Mesenchymal stem cell (in vitro differentiated cells and primary cell): ENCODE measurements at regions not wholly inside any gene's neighbourhood (a gene's known extent, or its start where the extent isn't known, plus 50 kb on each side); places are given as distances from the start of the nearest gene placed in this dataset.

Experiments used
- DNase-seq: peaks from one replicate; pipeline ENCODE4 v3.0.0-alpha.2; 2013
- H2AFZ ChIP-seq: one replicate; pipeline ENCODE4 v1.6.1; 2013; ENCODE audit warnings: low read depth, mild to moderate bottlenecking, control low read depth, inconsistent platforms, low read length, moderate library complexity
- H2AK5ac ChIP-seq: 2 replicates; pipeline ENCODE4 v1.6.1; 2013; ENCODE audit warnings: low read length, moderate library complexity, mild to moderate bottlenecking, inconsistent platforms; ENCODE audit not compliant: severe bottlenecking
- H2BK120ac ChIP-seq: one replicate; pipeline ENCODE4 v1.6.1; 2013; ENCODE audit warnings: low read depth, mild to moderate bottlenecking, inconsistent platforms, low read length, moderate library complexity
- H2BK12ac ChIP-seq, 2 experiments: one replicate each; pipeline ENCODE4 v1.6.1; 2013; ENCODE audit warnings: inconsistent platforms in 2 of 2, low read length in 2 of 2, mild to moderate bottlenecking in 2 of 2, moderate library complexity in 2 of 2, control low read depth in 1 of 2
- H2BK15ac ChIP-seq: one replicate; pipeline ENCODE4 v1.6.1; 2013; ENCODE audit warnings: mild to moderate bottlenecking, low read depth, inconsistent platforms; ENCODE audit not compliant: poor library complexity, severe bottlenecking
- H2BK5ac ChIP-seq: 2 replicates; pipeline ENCODE4 v1.6.1; 2013; ENCODE audit warnings: low read depth, mild to moderate bottlenecking, low read length, control low read depth, inconsistent platforms; ENCODE audit not compliant: poor library complexity, severe bottlenecking
- H3K14ac ChIP-seq, 2 experiments: one replicate each; pipeline ENCODE4 v1.6.1; 2013; ENCODE audit warnings: inconsistent platforms in 2 of 2, low read length in 2 of 2, control low read depth in 1 of 2, mild to moderate bottlenecking in 1 of 2, moderate library complexity in 1 of 2
- H3K18ac ChIP-seq, 2 experiments: one replicate each; pipeline ENCODE4 v1.6.1; 2013; ENCODE audit warnings: inconsistent platforms in 2 of 2, low read length in 2 of 2, control low read depth in 1 of 2, low read depth in 1 of 2, mild to moderate bottlenecking in 1 of 2
- H3K23ac ChIP-seq, 2 experiments: one replicate each; pipeline ENCODE4 v1.6.1; 2013; ENCODE audit warnings: inconsistent platforms in 2 of 2, low read length in 2 of 2, mild to moderate bottlenecking in 2 of 2, moderate library complexity in 2 of 2, control low read depth in 1 of 2
- H3K27ac ChIP-seq: 2 replicates; pipeline ENCODE4 v1.5.1; 2013; ENCODE audit warnings: mild to moderate bottlenecking, moderate library complexity, low read length, control low read depth, inconsistent platforms; ENCODE audit not compliant: poor library complexity, severe bottlenecking
- H3K27me3 ChIP-seq, 2 experiments: 2 replicates each; pipeline versions ENCODE4 v1.6.1 to v1.7.0; 2013; ENCODE audit warnings: low read length in 2 of 2, mild to moderate bottlenecking in 2 of 2, moderate library complexity in 2 of 2, control low read depth in 1 of 2, inconsistent platforms in 1 of 2; ENCODE audit not compliant: control insufficient read depth in 1 of 2, insufficient read depth in 1 of 2
- H3K36me3 ChIP-seq, 2 experiments: 2 replicates each; pipeline versions ENCODE4 v1.6.1 to v1.7.0; 2013; ENCODE audit warnings: low read length in 2 of 2, control low read depth in 1 of 2, inconsistent platforms in 1 of 2, low read depth in 1 of 2, mild to moderate bottlenecking in 1 of 2; ENCODE audit not compliant: insufficient read depth in 2 of 2, control insufficient read depth in 1 of 2
- H3K4ac ChIP-seq, 2 experiments: one replicate each; pipeline ENCODE4 v1.6.1; 2013; ENCODE audit warnings: inconsistent platforms in 2 of 2, low read length in 2 of 2, mild to moderate bottlenecking in 2 of 2, moderate library complexity in 2 of 2, control low read depth in 1 of 2, low read depth in 1 of 2
- H3K4me1 ChIP-seq: 2 replicates; pipeline ENCODE4 v1.6.1; 2013; ENCODE audit warnings: low read depth, low read length, control low read depth; ENCODE audit not compliant: control insufficient read depth, insufficient read depth
- H3K4me2 ChIP-seq: 2 replicates; pipeline ENCODE4 v1.6.1; 2013; ENCODE audit warnings: low read length, mild to moderate bottlenecking, inconsistent platforms; ENCODE audit not compliant: poor library complexity, severe bottlenecking
- H3K4me3 ChIP-seq, 2 experiments: 2 replicates each; pipeline versions ENCODE4 v1.5.1 to v1.7.0; 2013; ENCODE audit warnings: low read length in 2 of 2, mild to moderate bottlenecking in 2 of 2, control low read depth in 1 of 2, low read depth in 1 of 2; ENCODE audit not compliant: insufficient read depth in 1 of 2
- H3K79me1 ChIP-seq: replicated peaks from 2 replicates; pipeline ENCODE4 v1.6.1; 2013; ENCODE audit warnings: mild to moderate bottlenecking, control low read depth, low read length, inconsistent platforms; ENCODE audit not compliant: poor library complexity, severe bottlenecking
- H3K9ac ChIP-seq: 2 replicates; pipeline ENCODE4 v1.7.0; 2013; ENCODE audit warnings: mild to moderate bottlenecking, low read length, moderate library complexity
- H3K9me3 ChIP-seq: 2 replicates; pipeline ENCODE4 v1.7.0; 2013; ENCODE audit warnings: mild to moderate bottlenecking, low read length; ENCODE audit not compliant: control insufficient read depth
- H4K8ac ChIP-seq: one replicate; pipeline ENCODE4 v1.6.1; 2013; ENCODE audit warnings: inconsistent platforms, mild to moderate bottlenecking, low read length, moderate library complexity
- H4K91ac ChIP-seq: one replicate; pipeline ENCODE4 v1.6.1; 2013; ENCODE audit warnings: mild to moderate bottlenecking, low read length, inconsistent platforms
- WGBS: methylation state at CpG from one replicate; pipeline ENCODE4 v1.1.7; 2013; ENCODE audit warnings: mixed read lengths; 5-methylcytosine and 5-hydroxymethylcytosine counted together

DNA sequence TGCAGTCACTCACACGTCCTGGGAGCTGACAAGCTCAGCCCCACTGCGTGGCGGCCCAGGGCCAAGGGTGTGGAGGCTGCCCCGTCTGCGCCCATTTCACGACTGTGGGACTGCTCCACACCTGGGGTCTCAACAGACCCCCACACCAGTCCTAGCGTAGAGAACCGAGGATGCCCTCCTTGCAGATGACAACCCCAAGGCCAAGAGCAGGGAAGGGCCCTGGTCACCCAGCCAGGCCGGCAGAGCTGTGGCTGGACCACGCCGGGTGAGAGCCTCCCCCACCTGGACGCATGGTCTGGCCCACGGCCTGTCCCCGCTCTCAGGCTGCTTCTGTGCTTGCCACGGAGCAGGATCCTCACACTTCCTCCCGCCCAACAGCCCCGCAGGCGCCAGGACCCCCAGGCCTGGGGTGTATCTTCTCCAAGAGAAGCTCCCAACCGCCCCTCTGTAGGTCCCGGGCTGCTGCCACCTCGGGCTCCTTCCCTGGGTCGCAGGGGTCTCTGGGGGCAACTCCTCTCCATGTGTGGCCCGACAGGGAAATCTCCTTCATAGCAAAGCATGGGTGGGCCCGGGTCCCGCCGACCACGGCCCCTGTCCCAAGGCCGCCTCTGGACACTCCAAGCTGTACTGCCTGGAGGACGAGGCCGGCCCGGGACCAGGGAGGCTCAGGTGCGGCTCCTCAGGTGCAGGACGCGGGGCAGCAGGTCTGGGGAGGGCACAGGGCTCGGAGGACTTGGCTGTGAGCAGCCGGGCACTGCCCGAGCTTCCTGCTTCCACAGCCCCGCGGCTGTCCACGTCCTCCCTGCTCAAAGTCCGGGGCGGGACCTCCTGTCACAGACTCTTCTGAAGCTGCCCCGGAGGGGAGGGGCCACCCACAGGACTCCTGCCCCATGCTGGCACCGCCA is 88.8 kb downstream of the FOXL3 start:
- no peak overlapping the region for H4K8ac ChIP-seq
- H2BK15ac ChIP-seq = no peak overlapping the region
- no peak overlapping the region for H2AK5ac ChIP-seq
- no peak overlapping the region for H3K4ac ChIP-seq
- H3K4me3 ChIP-seq = no peak overlapping the region
- no peak overlapping the region for H3K4me2 ChIP-seq
- whole genome bisulfite sequencing = 89% methylated on average over 44 of the region's 44 CpGs
- H2BK5ac ChIP-seq = no peak overlapping the region
- no peaks in the 10 kb centered on the region for H3K79me1 ChIP-seq
- H3K4me1 ChIP-seq = peaks cover 10% of the 10 kb centered on the region
- H2BK12ac ChIP-seq = no peak overlapping the region
- H3K27ac ChIP-seq = no peak overlapping the region
- H3K9me3 ChIP-seq = no peaks in the 10 kb centered on the region
- H3K36me3 ChIP-seq = no peaks in the 10 kb centered on the region
- H3K14ac ChIP-seq = no peak overlapping the region
- H2BK120ac ChIP-seq = no peak overlapping the region
- no peak overlapping the region for H3K23ac ChIP-seq
- DNase-seq = no peak
- no peak overlapping the region for H2AFZ ChIP-seq
- H3K18ac ChIP-seq = peak overlapping the region in 1 of 2 experiments; percentile 58
- H4K91ac ChIP-seq = no peak overlapping the region
- no peak overlapping the region for H3K9ac ChIP-seq
- H3K27me3 ChIP-seq = peaks cover 59 to 84% of the 10 kb centered on the region in 2 experiments

GRCh38 chr7:379456-380138 is 89.6 kb downstream of the FOXL3 start:
- peak; percentile 4 for DNase-seq

GRCh38 chr7:380139-380485 is 90.1 kb downstream of the FOXL3 start:
- Histone ChIP-seq H2AFZ (no peak overlapping the region), H2BK15ac (no peak overlapping the region), H3K18ac (no peak overlapping the region), H2BK120ac (no peak overlapping the region), H3K36me3 (no peaks in the 10 kb centered on the region), H2BK5ac (no peak overlapping the region), H2AK5ac (no peak overlapping the region), H3K79me1 (no peaks in the 10 kb centered on the region), H3K9ac (no peak overlapping the region), H3K4me1 (peaks cover 10% of the 10 kb centered on the region), H4K8ac (no peak overlapping the region), H3K4ac (no peak overlapping the region), H3K4me2 (no peak overlapping the region), H2BK12ac (no peak overlapping the region), H3K14ac (no peak overlapping the region), H3K27me3 (peaks cover 53 to 81% of the 10 kb centered on the region in 2 experiments), H3K23ac (no peak overlapping the region), H3K27ac (no peak overlapping the region), H3K9me3 (peaks cover 9% of the 10 kb centered on the region), H4K91ac (no peak overlapping the region), H3K4me3 (no peak overlapping the region)
- 43% methylated on average over 15 of the region's 15 CpGs for WGBS
- peak; percentile 5 for DNase-seq

More at GRCh38 chr7:379456-380138, 89.6 kb downstream of the FOXL3 start:
- H3K4me1 ChIP-seq = peaks cover 10% of the 10 kb centered on the region
- no peak overlapping the region for H3K4ac ChIP-seq
- H3K9me3 ChIP-seq = peaks cover 7% of the 10 kb centered on the region
- H2AFZ ChIP-seq = no peak overlapping the region
- peak overlapping the region in 1 of 2 experiments; percentile 58 for H3K18ac ChIP-seq
- H2AK5ac ChIP-seq = no peak overlapping the region
- H2BK120ac ChIP-seq = no peak overlapping the region
- H2BK5ac ChIP-seq = no peak overlapping the region
- H3K23ac ChIP-seq = no peak overlapping the region
- H3K79me1 ChIP-seq = no peaks in the 10 kb centered on the region
- H3K27me3 ChIP-seq = peaks cover 57 to 85% of the 10 kb centered on the region in 2 experiments
- H3K9ac ChIP-seq = no peak overlapping the region
- no peak overlapping the region for H3K4me3 ChIP-seq
- H4K91ac ChIP-seq = no peak overlapping the region
- H3K4me2 ChIP-seq = no peak overlapping the region
- no peak overlapping the region for H3K27ac ChIP-seq
- WGBS = 33% methylated on average over 43 of the region's 45 CpGs
- H3K36me3 ChIP-seq = no peaks in the 10 kb centered on the region
- H2BK12ac ChIP-seq = no peak overlapping the region
- H2BK15ac ChIP-seq = no peak overlapping the region
- no peak overlapping the region for H3K14ac ChIP-seq
- no peak overlapping the region for H4K8ac ChIP-seq

DNA sequence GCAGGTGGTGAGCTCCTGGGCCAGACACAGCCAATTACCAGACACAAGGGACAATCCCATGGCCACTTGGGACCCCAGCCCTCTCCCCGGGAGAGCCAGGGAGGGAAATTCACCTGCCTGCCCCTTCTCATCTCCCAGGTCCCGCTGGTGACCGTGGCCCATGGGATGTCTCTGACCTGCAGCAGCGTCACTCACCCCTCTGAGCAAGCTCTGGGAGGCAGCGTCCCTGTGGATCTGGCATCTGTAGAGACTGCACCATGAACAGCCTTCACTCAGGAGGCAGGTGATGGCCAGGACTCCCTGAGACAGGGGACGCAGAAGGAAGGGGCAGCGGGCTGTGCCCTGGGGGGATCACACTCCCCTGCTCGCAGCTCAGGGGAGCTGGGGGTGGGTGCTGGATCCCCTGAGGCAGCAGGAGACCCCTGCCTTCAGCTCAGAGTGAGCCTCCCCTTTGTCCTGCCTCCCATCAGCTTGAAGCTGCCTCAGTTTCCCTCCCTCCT is 90.8 kb downstream of the FOXL3 start:
- no peak overlapping the region for H3K9ac ChIP-seq
- WGBS = 78% methylated on average over 7 of the region's 8 CpGs

More for the DNA sequence above, 90.8 kb downstream of the FOXL3 start:
- Histone ChIP-seq H3K36me3 (no peaks in the 10 kb centered on the region), H2BK120ac (no peak overlapping the region), H2BK12ac (no peak overlapping the region), H3K4me1 (peaks cover 10% of the 10 kb centered on the region), H3K4me3 (no peak overlapping the region), H4K91ac (no peak overlapping the region), H3K79me1 (no peaks in the 10 kb centered on the region), H2BK5ac (no peak overlapping the region), H3K27ac (no peak overlapping the region), H3K4me2 (no peak overlapping the region), H3K9me3 (peaks cover 15% of the 10 kb centered on the region), H3K4ac (no peak overlapping the region), H3K14ac (no peak overlapping the region), H3K18ac (no peak overlapping the region), H2BK15ac (no peak overlapping the region), H3K23ac (no peak overlapping the region), H2AK5ac (no peak overlapping the region), H3K27me3 (peaks cover 47 to 74% of the 10 kb centered on the region in 2 experiments), H2AFZ (no peak overlapping the region), H4K8ac (no peak overlapping the region)
- no peak for DNase-seq
